DND-41 (cell line): ENCODE measurements at regions not wholly inside any gene's neighbourhood (a gene's known extent, or its start where the extent isn't known, plus 50 kb on each side); places are given as distances from the start of the nearest gene placed in this dataset.

Experiments used
- ATAC-seq: fragments of 200-7000 bp; cut with Tn5 transposase; 3 replicates; pipeline ENCODE4 v1.9.1; 2021; ENCODE audit warnings: low read depth; ENCODE audit not compliant: insufficient read depth
- DNase-seq: peaks from one replicate; pipeline ENCODE4 v3.0.0-alpha.2; 2020
- H2AFZ ChIP-seq: 2 replicates; pipeline ENCODE4 v1.6.0; 2012; ENCODE audit warnings: low read depth, low read length
- H3K27ac ChIP-seq: 2 replicates; pipeline ENCODE4 v1.5.1; 2012; ENCODE audit warnings: low read length, inconsistent platforms
- H3K27me3 ChIP-seq: fragments of 200-600 bp; sonication (generic); 2 replicates; pipeline ENCODE4 v1.6.0; 2012; ENCODE audit warnings: low read length, mild to moderate bottlenecking, inconsistent platforms; ENCODE audit not compliant: insufficient read depth, poor library complexity
- H3K36me3 ChIP-seq: 2 replicates; pipeline ENCODE4 v1.5.1; 2012; ENCODE audit warnings: low read length, inconsistent platforms; ENCODE audit not compliant: insufficient read depth
- H3K4me1 ChIP-seq: 2 replicates; pipeline ENCODE4 v1.5.1; 2012; ENCODE audit warnings: mild to moderate bottlenecking, low read length; ENCODE audit not compliant: insufficient read depth
- H3K4me2 ChIP-seq: 2 replicates; pipeline ENCODE4 v1.6.0; 2012; ENCODE audit warnings: mild to moderate bottlenecking, moderate library complexity, low read length, inconsistent platforms; ENCODE audit not compliant: insufficient read depth
- H3K4me3 ChIP-seq, 2 experiments: fragments of 200-600 bp in 1 of 2; shearing (Covaris generic) in 1 of 2; 2 replicates each; pipeline ENCODE4 v1.5.1; 2012 to 2016; ENCODE audit warnings: inconsistent platforms in 2 of 2, low read length in 2 of 2, mild to moderate bottlenecking in 2 of 2, low read depth in 1 of 2, moderate library complexity in 1 of 2
- H3K79me2 ChIP-seq: 2 replicates; pipeline ENCODE4 v1.6.0; 2012; ENCODE audit warnings: low read length, inconsistent platforms; ENCODE audit not compliant: insufficient read depth
- H3K9ac ChIP-seq: 2 replicates; pipeline ENCODE4 v1.6.0; 2012; ENCODE audit warnings: low read depth, mild to moderate bottlenecking, inconsistent platforms, low read length, moderate library complexity
- H3K9me3 ChIP-seq: 2 replicates; pipeline ENCODE4 v1.5.1; 2012; ENCODE audit warnings: low read length, moderate library complexity, mild to moderate bottlenecking, inconsistent platforms; ENCODE audit not compliant: insufficient read depth, severe bottlenecking
- H4K20me1 ChIP-seq: 2 replicates; pipeline ENCODE4 v1.6.0; 2012; ENCODE audit warnings: low read length; ENCODE audit not compliant: insufficient read depth
- EZH2 ChIP-seq: IDR thresholded peaks from 3 replicates; pipeline ENCODE4 v1.6.1; 2012; ENCODE audit warnings: borderline replicate concordance, low read depth, mild to moderate bottlenecking, moderate library complexity, low read length, inconsistent platforms; ENCODE audit not compliant: severe bottlenecking
- TF ChIP-seq, protein P1 (sequence below): IDR thresholded peaks from 2 replicates; pipeline ENCODE4 v1.5.1; 2012; ENCODE audit warnings: borderline replicate concordance, low read length, moderate library complexity, mild to moderate bottlenecking; ENCODE audit not compliant: poor library complexity, severe bottlenecking; ENCODE audit errors: extremely low read depth

DNA sequence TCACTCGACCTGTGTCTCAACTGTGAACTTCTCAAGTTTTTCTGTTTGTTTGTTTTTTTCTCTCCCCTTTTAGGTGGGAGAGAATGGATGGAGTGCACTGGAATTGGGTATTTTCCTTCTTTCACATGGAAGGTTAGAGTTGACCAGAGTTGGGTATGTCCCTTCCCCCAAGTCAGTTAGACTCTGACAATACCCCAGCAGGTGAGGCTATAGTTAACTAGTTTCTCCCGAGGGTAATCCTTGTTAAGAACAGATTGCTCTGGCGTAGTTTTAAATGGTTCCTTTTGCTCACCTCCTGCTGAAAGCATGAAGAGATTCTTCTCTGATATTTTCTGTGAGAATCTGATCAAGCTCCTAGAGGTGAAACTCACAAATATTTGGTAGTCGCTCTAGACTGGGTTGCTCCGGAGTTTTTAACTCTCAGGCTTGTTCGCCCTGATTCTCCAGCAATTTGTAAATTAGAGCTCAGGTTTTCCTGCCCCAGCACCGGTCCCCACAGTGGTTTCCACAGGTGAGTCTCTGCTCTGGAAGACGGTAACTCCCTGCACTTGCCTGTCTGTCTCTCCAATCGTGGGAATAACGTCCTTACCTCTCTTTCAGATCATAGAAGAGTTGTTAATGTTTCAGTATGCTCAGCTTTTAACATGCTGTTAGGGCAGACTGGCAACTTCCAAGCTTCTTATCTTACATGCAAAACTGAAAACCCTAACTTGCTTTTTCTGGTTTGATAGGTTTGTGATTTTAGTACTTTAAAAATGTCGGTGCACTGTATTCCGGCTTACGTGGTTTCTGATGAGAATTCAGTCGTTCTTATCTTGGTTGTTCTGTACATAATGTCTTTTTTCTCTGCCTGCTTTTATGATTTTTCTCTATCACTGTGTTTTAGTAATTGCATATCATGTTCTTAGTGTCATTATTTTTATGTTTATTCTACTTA lies 111.2 kb upstream of the HIVEP1 start:
- H3K27ac ChIP-seq = no peak overlapping the region
- no peak overlapping the region for H3K4me3 ChIP-seq
- H3K36me3 ChIP-seq = no peaks in the 10 kb centered on the region
- no peak overlapping the region for H3K9ac ChIP-seq
- no peaks in the 10 kb centered on the region for H4K20me1 ChIP-seq
- H2AFZ ChIP-seq = no peak overlapping the region
- no peaks in the 10 kb centered on the region for H3K9me3 ChIP-seq
- ATAC-seq = no peak
- no peaks in the 10 kb centered on the region for H3K79me2 ChIP-seq
- no peak for DNase-seq
- peaks cover 8% of the 10 kb centered on the region for H3K4me1 ChIP-seq
- TF ChIP-seq, protein P1, sequence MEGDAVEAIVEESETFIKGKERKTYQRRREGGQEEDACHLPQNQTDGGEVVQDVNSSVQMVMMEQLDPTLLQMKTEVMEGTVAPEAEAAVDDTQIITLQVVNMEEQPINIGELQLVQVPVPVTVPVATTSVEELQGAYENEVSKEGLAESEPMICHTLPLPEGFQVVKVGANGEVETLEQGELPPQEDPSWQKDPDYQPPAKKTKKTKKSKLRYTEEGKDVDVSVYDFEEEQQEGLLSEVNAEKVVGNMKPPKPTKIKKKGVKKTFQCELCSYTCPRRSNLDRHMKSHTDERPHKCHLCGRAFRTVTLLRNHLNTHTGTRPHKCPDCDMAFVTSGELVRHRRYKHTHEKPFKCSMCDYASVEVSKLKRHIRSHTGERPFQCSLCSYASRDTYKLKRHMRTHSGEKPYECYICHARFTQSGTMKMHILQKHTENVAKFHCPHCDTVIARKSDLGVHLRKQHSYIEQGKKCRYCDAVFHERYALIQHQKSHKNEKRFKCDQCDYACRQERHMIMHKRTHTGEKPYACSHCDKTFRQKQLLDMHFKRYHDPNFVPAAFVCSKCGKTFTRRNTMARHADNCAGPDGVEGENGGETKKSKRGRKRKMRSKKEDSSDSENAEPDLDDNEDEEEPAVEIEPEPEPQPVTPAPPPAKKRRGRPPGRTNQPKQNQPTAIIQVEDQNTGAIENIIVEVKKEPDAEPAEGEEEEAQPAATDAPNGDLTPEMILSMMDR = no peak
- no peak for TF ChIP-seq EZH2
- H3K4me2 ChIP-seq = peak overlapping the region; percentile 14; the same call in 1 of the 2 replicates
- peaks cover 4% of the 10 kb centered on the region for H3K27me3 ChIP-seq

- ATAC-seq = no peak
- Histone ChIP-seq H3K9ac (no peak overlapping the region), H3K4me1 (peaks cover 8% of the 10 kb centered on the region)
Measured at GRCh38 chr6:11899645-11900044, 112.5 kb upstream of the HIVEP1 start.

GRCh38 chr6:11894212-11894611 lies 115.6 kb upstream of the ADTRP start:
- ATAC-seq (no peak), DNase-seq (no peak)
- TF ChIP-seq, protein P1 = no peak
- TF ChIP-seq EZH2 = no peak
- Histone ChIP-seq H3K36me3 (no peaks in the 10 kb centered on the region), H3K79me2 (no peaks in the 10 kb centered on the region), H3K4me1 (no peaks in the 10 kb centered on the region), H4K20me1 (no peaks in the 10 kb centered on the region), H3K27ac (no peak overlapping the region), H3K4me2 (no peak overlapping the region), H3K27me3 (no peaks in the 10 kb centered on the region), H3K9me3 (no peaks in the 10 kb centered on the region), H3K9ac (no peak overlapping the region), H3K4me3 (no peak overlapping the region), H2AFZ (no peak overlapping the region)

More at GRCh38 chr6:11899645-11900044, 112.5 kb upstream of the HIVEP1 start:
- Histone ChIP-seq H3K27me3 (peaks cover 4% of the 10 kb centered on the region), H3K36me3 (no peaks in the 10 kb centered on the region), H2AFZ (no peak overlapping the region), H3K4me2 (no peak overlapping the region), H4K20me1 (no peaks in the 10 kb centered on the region), H3K9me3 (no peaks in the 10 kb centered on the region), H3K27ac (no peak overlapping the region), H3K79me2 (no peaks in the 10 kb centered on the region), H3K4me3 (no peak overlapping the region)
- DNase-seq = no peak
- no peak for TF ChIP-seq EZH2
- TF ChIP-seq, protein P1 = no peak
